Gastroesophageal sphincter (tissue), 4 donors: ENCODE measurements at regions not wholly inside any gene's neighbourhood (a gene's known extent, or its start where the extent isn't known, plus 50 kb on each side); places are given as distances from the start of the nearest gene placed in this dataset.

Experiments
- ATAC-seq: fragments of 150-250 bp; one replicate; pipeline ENCODE4 v1.9.1; 2016; ENCODE audit warnings: mild to moderate bottlenecking, moderate library complexity
- H3K27ac ChIP-seq, 4 donors: fragments of 200-600 bp; sonication (generic) in 3 of 4; 1 replicate in 3 of 4; 2 replicates in 1 of 4; pipeline ENCODE4 v1.5.1; 2016 to 2019
- H3K27me3 ChIP-seq: fragments of 200-600 bp; sonication (generic); one replicate; pipeline ENCODE4 v1.5.1; 2019
- H3K36me3 ChIP-seq, 2 donors: fragments of 200-600 bp; sonication (generic); one replicate each; pipeline ENCODE4 v1.5.1; 2019; ENCODE audit warnings: control low read depth in 1 of 2
- H3K4me1 ChIP-seq, 3 donors: fragments of 200-600 bp; sonication (generic); 1 replicate in 2 of 3; 2 replicates in 1 of 3; pipeline ENCODE4 v1.5.1; 2016 to 2019; ENCODE audit warnings: control low read depth in 2 of 3
- H3K4me3 ChIP-seq, 2 donors: fragments of 200-600 bp; sonication (generic); one replicate each; pipeline ENCODE4 v1.5.1; 2019; ENCODE audit warnings: mild to moderate bottlenecking in 1 of 2, moderate library complexity in 1 of 2
- H3K9me3 ChIP-seq, 3 donors: fragments of 200-600 bp; sonication (generic); one replicate each; pipeline ENCODE4 v1.5.1; 2017 to 2019; ENCODE audit warnings: control low read depth in 2 of 3
- CTCF ChIP-seq, 4 experiments: fragments of 200-600 bp in 2 of 4; fragments of 450-650 bp in 2 of 4; sonication (generic) in 1 of 4; IDR thresholded peaks; one replicate each; pipeline ENCODE4 v1.5.1; 2017 to 2019; ENCODE audit warnings: antibody characterized with exemption in 4 of 4, mild to moderate bottlenecking in 2 of 4, moderate library complexity in 2 of 4
- EP300 ChIP-seq: sonication (generic); formaldehyde crosslinking; IDR thresholded peaks from one replicate; pipeline ENCODE4 v1.6.1; 2017; ENCODE audit warnings: antibody characterized with exemption, mild to moderate bottlenecking
- POLR2A ChIP-seq, 2 donors: fragments of 450-650 bp; IDR thresholded peaks; one replicate each; pipeline ENCODE4 v1.6.1; 2017; ENCODE audit warnings: antibody characterized with exemption in 2 of 2, mild to moderate bottlenecking in 2 of 2, moderate library complexity in 1 of 2
- POLR2AphosphoS5 ChIP-seq: sonication (generic); formaldehyde crosslinking; IDR thresholded peaks from one replicate; pipeline ENCODE4 v1.6.1; 2017; ENCODE audit warnings: antibody characterized with exemption
- WGBS, 2 donors: methylation state at CpG; one replicate each; pipeline ENCODE4 v1.1.5; 2018; ENCODE audit warnings: low coverage in 1 of 2; 5-methylcytosine and 5-hydroxymethylcytosine counted together

DNA sequence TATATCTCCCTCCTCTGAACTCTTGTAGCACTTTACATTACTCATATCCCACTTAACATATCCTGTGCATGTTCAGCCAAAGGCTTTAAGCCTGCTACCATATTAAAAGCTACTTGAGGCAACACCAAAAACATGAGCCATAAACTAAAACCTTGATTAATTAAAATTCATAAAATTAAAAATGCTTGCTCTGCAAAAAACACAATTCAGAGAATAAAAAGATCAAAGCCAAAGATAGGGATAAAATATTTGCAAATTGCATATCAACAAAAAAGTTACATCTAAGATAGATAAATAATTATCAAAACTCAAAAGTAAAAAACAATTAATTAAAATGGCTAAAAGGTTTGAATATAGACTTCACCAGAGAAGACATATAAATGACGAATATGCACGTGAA is 495.4 kb upstream of the PIK3C3 start:
- Histone ChIP-seq H3K9me3 (no peaks in the 10 kb centered on the region), H3K4me3 (no peak overlapping the region), H3K27me3 (no peaks in the 10 kb centered on the region), H3K27ac (no peak overlapping the region), H3K4me1 (no peaks in the 10 kb centered on the region), H3K36me3 (no peaks in the 10 kb centered on the region)
- no peak for TF ChIP-seq EP300
- no peak for TF ChIP-seq CTCF (IDR thresholded peaks at IDR 0.05)
- no peak for TF ChIP-seq POLR2AphosphoS5
- no peak for TF ChIP-seq POLR2A (IDR thresholded peaks at IDR 0.05)
- no peak for ATAC-seq
- WGBS, 2 donors: 87 to 100% methylated on average over 2 of the region's 2 CpGs

- no peaks in the 10 kb centered on the region for H3K36me3 ChIP-seq
- no peak overlapping the region for H3K4me3 ChIP-seq
- H3K4me1 ChIP-seq: no peaks in the 10 kb centered on the region
- no peak for TF ChIP-seq POLR2AphosphoS5
- TF ChIP-seq CTCF (IDR thresholded peaks at IDR 0.05): no peak
- TF ChIP-seq EP300: no peak
- TF ChIP-seq POLR2A (IDR thresholded peaks at IDR 0.05): no peak
- no peak overlapping the region for H3K27ac ChIP-seq
- H3K9me3 ChIP-seq: no peaks in the 10 kb centered on the region
- H3K27me3 ChIP-seq: no peaks in the 10 kb centered on the region
- no peak for ATAC-seq
- WGBS, 2 donors: 56 to 64% methylated on average over 2 to 3 of the region's 3 CpGs
Observed at GRCh38 chr18:41458376-41458775, 496.7 kb upstream of the PIK3C3 start.

- H3K27ac ChIP-seq: no peak overlapping the region
- no peaks in the 10 kb centered on the region for H3K9me3 ChIP-seq
- no peaks in the 10 kb centered on the region for H3K4me1 ChIP-seq
- 47 to 49% methylated on average over 4 to 9 of the region's 13 CpGs for WGBS, 2 donors
- TF ChIP-seq POLR2AphosphoS5 (no peak), EP300 (no peak), CTCF (IDR thresholded peaks at IDR 0.05) (no peak), POLR2A (IDR thresholded peaks at IDR 0.05) (no peak)
- no peaks in the 10 kb centered on the region for H3K36me3 ChIP-seq
- ATAC-seq: no peak
- H3K27me3 ChIP-seq: no peaks in the 10 kb centered on the region
- H3K4me3 ChIP-seq: no peak overlapping the region
Observed at GRCh38 chr18:41457765-41458326, 497.2 kb upstream of the PIK3C3 start.

- Histone ChIP-seq H3K9me3 (no peaks in the 10 kb centered on the region), H3K36me3 (no peaks in the 10 kb centered on the region), H3K4me1 (no peaks in the 10 kb centered on the region), H3K27me3 (no peaks in the 10 kb centered on the region), H3K27ac (no peak overlapping the region), H3K4me3 (no peak overlapping the region)
- no peak for TF ChIP-seq CTCF (IDR thresholded peaks at IDR 0.05)
- no peak for TF ChIP-seq POLR2AphosphoS5
- TF ChIP-seq EP300: no peak
- no peak for TF ChIP-seq POLR2A (IDR thresholded peaks at IDR 0.05)
- ATAC-seq: no peak
- WGBS, 2 donors: 80 to 89% methylated on average over 4 of the region's 4 CpGs
Observed at GRCh38 chr18:41456831-41457230, 498.2 kb upstream of the PIK3C3 start.

DNA sequence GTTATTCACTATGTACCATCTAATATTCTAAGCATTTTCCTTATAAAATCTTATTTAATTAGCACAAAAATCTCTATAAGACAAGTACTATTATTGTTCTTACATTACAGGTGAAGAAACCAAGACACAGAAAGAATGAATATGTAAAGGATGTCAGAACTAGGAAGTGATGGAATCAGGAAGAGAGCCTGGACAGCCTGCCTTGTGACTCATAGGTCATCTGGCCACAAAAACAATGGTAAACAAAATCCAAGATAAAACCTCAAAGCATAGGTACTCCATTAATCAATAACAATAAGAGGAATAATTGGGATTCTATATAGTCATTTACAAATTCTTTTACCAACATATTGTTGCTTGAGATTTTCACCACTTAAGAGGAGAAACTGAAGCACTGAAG is 505.4 kb upstream of the PIK3C3 start:
- no peak overlapping the region for H3K27ac ChIP-seq
- H3K4me1 ChIP-seq: no peaks in the 10 kb centered on the region
- no peaks in the 10 kb centered on the region for H3K9me3 ChIP-seq
- H3K27me3 ChIP-seq: no peaks in the 10 kb centered on the region
- no peaks in the 10 kb centered on the region for H3K36me3 ChIP-seq
- no peak for ATAC-seq
- no peak overlapping the region for H3K4me3 ChIP-seq
- no peak for TF ChIP-seq POLR2AphosphoS5
- no peak for TF ChIP-seq EP300
- no peak for TF ChIP-seq CTCF (IDR thresholded peaks at IDR 0.05)
- TF ChIP-seq POLR2A (IDR thresholded peaks at IDR 0.05): no peak
